GM19035 (cell line): ENCODE measurements at regions not wholly inside any gene's neighbourhood (a gene's known extent, or its start where the extent isn't known, plus 50 kb on each side); places are given as distances from the start of the nearest gene placed in this dataset.
A peak's percentile ranks its signal among the peaks of the same experiment; 100 is the strongest.
"Not testable (repeated sequence)": the region's sequence is repeated elsewhere in the genome, so short reads cannot be mapped to it uniquely, and the experiment has no call there.

Experiments used
- ATAC-seq: cut with Tn5 transposase; IDR thresholded peaks from one replicate; pipeline ENCODE4 v1.9.1; 2021; ENCODE audit not compliant: unreplicated experiment

DNA sequence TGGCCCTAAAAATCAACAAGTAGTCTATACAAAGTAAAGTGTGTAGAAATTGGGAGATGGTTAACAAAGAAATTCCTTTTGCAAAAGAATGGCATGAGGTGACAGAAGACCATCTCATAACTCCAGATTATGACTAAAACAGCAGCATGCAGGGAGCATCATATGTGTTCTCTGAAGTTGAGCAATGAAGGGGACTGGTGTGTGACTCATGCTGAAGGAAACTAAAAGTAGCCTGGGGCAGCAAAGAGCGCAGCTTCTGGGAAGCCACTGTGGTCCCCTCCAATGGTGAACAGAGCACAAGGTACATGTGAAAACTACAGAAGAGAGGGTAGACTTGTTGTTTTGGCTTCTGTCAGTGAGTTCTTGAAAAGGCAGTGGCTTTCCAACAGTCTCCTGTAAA lies 133.4 kb downstream of the MACC1 start:
- ATAC-seq = no peak

DNA sequence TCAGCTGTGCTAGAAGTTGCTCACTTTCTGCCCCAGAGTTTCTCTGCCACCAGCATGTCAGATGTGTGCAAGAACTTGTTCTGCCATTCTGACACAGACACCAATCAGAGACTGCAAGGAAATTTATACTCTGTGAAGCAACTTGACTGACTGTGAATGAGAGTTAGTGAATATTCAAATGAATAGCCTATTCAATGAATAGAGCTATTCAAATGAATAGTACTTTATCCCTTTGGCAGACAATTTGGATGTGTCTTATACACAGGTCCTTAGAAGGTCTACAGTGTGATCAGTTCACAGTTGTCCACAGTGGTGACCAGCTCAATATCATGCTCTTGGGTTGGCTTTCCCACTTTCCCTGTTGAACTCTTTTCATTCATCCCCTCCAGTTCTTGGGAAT lies 138.1 kb downstream of the MACC1 start:
- ATAC-seq = no peak

DNA sequence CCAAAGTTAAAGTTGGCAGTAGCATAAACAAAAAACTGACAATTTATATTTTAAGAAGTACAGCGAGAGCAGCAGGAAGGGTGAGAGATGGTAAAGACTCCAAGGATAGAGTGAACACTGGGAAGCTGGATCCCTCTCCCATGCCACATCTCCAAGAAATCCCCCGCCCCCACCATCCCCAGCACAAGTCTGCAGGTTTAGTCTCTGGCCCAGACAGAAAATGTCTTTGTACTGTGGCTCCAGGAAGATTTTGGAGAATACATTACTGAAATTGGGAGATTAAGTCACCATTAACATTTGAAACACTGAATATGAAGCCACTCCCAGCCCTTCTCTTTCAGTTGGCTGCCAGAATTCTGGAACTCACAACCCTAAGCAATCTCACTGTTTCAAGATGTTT lies 140.3 kb downstream of the MACC1 start:
- no peak for ATAC-seq

DNA sequence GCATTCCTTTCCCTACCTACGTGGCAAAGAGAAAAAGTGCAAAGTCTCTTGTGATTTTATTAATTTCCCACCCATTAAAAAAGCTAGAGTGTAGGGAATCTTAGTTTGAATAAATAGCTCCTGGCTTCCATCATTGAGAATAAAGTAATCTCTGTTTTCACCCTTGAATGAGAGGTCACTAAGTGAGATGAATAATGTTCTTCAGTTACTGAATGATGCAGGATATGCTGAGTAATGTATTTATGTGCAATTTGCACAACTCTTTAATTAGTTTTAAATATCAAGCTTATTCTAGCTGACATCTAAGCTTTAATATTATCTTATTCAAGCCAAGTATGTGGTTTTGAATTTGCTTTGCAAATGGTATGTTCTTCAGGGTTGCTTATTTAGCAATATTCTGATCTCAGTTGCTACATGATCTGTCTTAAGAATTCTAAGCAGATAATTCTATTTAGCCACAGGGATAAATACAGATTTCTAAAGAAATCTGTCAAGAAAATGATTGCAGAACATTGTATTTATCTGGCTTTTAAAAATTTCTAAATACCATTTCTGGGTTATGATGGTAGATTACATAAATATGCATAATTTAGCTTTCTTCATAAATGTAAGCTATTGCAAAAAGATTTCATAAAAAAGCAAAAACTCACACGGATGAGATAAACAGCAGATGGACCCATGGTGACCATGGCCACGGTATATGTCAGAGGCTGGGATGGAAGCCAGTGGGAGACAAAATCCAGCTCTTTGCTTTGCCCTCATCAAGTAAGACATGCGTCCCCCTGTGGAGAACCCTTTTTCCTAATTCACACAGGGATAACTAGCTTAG lies 141.0 kb downstream of the MACC1 start:
- no peak for ATAC-seq

DNA sequence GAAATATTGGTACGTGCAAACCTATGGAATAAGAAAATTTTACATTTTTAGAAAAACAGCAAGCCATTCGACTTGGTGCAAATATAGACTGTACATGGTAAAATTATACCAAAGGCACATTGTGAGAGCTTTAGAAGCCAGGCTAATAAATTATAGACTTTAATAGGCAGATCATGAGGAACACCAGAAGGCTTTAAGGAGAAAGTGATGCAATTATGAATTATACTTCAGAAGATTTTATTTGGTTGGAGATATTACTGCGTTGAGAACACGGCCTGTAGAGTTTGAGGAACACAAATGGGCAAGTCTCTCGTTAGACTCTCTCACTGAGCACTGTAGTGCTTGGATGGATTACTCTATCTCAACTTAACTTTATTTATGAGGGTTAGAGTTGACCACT lies 141.7 kb downstream of the MACC1 start:
- no peak for ATAC-seq

- not testable (repeated sequence) for ATAC-seq
Measured at GRCh38 chr7:20068004-20068403, 149.2 kb downstream of the MACC1 start.

DNA sequence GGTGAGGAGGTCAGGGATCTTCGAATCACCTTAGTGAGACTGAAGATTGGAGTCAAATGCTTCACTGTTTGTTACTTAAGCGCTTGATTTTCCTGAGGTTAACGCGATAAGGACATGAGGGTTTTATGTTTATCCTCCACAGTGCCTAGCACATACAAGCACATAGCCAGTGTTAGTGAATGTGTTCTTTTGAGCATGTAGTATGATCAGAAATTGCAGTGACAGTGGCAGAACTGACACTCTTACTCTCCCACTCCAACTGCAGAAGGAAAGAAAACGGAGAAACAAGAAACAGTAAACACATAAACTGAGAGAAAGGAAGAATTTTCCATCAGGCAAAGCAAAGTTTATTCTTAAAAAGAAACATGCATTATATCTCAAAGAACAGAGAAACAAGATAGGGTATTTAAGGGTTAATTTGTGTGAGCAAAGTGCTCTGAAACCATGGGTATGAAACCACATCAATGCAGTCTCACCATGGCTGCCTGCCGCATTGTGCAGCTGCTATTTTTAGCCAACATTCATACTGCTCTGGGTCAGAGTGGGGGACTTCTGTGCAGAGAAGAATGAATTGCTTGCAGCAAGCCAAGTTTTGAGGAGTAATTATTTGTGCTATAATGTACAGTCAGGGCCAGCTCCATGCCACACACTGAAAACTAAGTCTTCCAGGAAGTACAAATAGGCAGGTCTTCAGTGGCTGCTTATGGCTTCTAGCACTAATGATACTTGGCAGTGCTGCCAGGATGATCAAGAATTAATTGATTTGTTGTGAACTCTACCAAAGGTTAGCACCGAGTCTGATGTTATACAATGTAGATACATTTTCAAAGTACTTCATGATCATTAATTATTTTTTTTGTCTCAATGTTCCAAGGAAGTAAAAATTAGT lies 152.0 kb downstream of the MACC1 start:
- ATAC-seq = peak; percentile 97

GRCh38 chr7:20064181-20064970 lies 152.8 kb downstream of the MACC1 start:
- no peak for ATAC-seq

- ATAC-seq = no peak
Measured at GRCh38 chr7:20063644-20064043, 153.5 kb downstream of the MACC1 start.

DNA sequence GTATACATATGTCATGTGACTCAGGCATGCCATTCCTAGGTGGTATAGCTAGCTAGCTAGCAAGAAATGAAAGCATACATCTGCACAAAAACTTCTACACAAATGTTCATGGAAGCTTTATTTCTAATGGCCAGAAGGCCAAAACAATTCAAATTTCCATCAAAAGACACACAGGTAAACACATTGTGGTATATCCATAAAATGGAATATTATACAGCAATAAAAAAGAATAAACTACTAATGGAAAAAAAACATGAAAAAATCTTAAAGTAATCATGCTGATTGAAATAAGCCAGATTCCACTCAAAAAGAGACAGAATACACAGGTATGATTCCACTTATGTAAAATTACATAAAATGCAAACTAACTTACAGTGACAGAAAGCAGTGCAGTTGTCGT lies 154.3 kb downstream of the MACC1 start:
- ATAC-seq = no peak

DNA sequence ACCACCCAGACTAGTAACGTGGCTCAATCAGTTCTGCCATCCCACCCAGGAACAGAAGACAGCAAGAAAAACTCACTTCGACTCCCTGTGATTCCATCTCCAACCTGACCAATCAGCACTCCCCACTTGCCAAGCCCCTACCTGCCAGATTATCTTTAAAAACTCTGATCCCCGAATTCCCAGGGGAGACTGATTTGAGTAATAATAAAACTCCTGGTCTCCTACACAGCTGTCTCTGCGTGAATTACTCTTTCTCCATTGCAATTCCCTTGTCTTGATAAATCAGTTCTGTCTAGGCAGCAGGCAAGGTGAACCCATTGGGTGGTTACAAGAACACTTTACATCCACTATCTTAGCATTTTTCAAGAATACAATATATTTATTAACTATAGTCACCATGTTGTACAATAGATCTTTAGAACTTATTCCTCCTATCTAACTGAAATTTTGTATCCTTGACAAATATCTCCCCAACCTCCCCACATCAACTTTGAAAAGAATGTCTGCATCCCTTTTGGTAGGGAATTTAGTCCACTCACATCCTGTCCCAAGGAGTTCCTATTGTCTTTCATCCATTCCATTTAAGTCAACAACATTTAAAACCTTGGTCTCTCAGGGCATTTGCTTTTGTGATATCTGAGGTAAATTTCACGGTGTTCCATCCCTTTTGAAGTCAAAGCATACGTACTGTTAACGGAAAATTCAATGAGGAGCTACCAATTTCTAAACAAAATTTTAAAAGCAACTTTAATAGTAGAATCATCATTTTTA lies 163.7 kb downstream of the MACC1 start:
- ATAC-seq = no peak

- ATAC-seq = no peak
Measured at GRCh38 chr7:20050241-20050966, 166.8 kb downstream of the MACC1 start.

DNA sequence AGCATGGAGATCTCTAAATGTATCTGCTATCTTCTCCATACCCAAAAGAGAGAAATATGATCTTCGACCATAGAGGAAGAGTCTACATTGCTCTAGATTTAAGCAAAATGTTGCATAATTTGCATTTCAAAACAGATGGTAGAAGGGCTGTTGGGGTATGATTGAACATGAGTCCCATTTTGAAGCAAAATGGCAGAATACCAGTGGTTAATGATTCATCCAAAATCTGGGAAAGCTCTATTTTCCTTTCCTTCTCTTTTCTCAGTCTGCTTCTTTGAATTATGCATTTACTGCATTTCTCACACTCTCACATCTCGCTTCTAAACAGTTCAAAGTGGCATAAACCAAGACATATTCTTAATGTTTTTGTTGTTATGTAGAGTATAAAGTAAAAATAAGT lies 178.5 kb downstream of the MACC1 start:
- ATAC-seq = no peak

- no peak for ATAC-seq
Measured at GRCh38 chr7:20035279-20035875, 181.8 kb downstream of the MACC1 start.

DNA sequence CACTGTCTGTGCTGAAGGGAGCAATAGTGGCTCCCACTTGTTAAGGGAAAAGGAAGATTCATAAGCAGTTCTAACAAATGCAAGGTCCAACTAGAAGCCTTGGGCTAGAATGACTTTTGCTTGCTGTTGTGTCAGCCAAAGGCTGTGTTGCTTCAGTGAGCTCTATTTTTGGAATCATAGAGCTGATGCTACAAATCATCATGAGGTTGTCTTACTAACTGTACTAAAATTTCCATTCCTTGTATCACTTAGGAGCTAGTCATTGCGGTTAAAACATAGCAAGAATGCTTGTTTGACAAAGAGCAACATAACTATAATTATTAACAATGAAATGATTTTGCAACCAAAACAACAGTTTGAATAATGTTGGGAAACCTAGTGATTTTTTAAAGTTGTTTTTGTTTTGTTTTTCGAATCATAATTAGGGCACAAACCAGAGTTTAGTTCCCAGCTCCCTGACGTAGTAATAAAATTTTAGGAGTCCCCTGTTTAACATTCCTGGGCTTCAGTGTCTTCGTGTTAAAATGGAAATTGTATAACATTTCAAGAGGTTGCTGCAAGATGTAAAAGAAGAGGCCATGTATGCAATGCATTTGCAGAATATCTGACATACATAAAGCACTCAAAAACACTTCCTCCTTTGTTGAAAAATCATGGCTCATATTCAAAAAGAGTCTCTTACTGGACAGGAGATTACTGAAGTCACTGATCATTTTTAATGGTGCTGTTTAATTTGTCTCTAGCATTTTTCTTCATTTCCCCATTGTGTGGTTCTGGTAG lies 183.4 kb downstream of the MACC1 start:
- no peak for ATAC-seq

GRCh38 chr7:20032741-20033140 lies 184.4 kb downstream of the MACC1 start:
- no peak for ATAC-seq

DNA sequence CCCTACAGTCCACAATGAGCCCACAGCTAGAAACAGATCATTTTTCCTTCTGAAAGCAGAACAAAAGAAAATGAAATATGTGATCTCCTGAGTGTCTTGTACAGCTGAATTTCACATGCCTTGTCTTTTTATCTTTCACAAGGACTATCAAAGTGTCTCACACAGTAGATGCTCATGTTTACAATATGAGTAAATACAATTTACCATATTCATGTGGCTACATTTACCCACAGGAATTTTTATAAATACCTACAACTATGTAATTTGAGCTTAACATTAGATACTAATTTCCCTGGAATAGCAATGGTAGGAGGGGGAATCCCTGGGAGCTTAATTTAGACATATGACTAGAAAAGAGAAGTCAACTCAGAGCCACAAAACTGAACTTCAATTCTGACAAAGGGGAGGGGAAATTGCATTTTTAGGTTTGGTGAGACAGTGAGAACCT lies 186.2 kb downstream of the MACC1 start:
- ATAC-seq = peak; percentile 51

- peak; percentile 86 for ATAC-seq
Measured at GRCh38 chr7:20030417-20030816, 186.8 kb downstream of the MACC1 start.

- ATAC-seq = no peak
Measured at GRCh38 chr7:20026762-20027161, 190.4 kb downstream of the MACC1 start.
